HepG2 (cell line): ENCODE measurements at regions not wholly inside any gene's neighbourhood (a gene's known extent, or its start where the extent isn't known, plus 50 kb on each side); places are given as distances from the start of the nearest gene placed in this dataset.

Source experiments
- ATAC-seq: fragments of 200-7000 bp; cut with Tn5 transposase; 3 replicates; pipeline ENCODE4 v1.9.1; 2020; ENCODE audit warnings: mild to moderate bottlenecking, moderate library complexity
- BruUV-seq: library from RNA; stranded (reverse); fragments of 400-500 nt; replicated peaks from 2 replicates; lab custom pipeline; 2021; lab: Mats Ljungman, UMichigan
- CTCF ChIA-PET: fragments of 300-600 bp; formaldehyde crosslinking; extraction: SDS; loops from one replicate; lab custom pipeline; 2021; ENCODE audit warnings: low total read pairs, inconsistent platforms, low intra/inter-chr PET ratio; lab: Yijun Ruan, JAX
- POLR2A ChIA-PET: fragments of 350-600 bp; sonication (Branson Sonifier 250); formaldehyde crosslinking; loops from one replicate; lab custom pipeline; 2020; ENCODE audit warnings: antibody characterized with exemption, inconsistent platforms; lab: Yijun Ruan, JAX
- DNase-seq: peaks from one replicate; pipeline ENCODE4 v3.0.0-alpha.2; 2015; ENCODE audit warnings: low spot score
- FAIRE-seq: peaks from 3 replicates; lab custom pipeline; 2011; peaks lifted over from hg19 to GRCh38; lab: Jason Lieb, UNC
- H2AFZ ChIP-seq: one replicate; pipeline ENCODE4 v1.6.1; 2011; ENCODE audit warnings: low read length, inconsistent platforms
- H3K27ac ChIP-seq: fragments of 300-600 bp; 3 replicates; pipeline ENCODE4 v1.8.0; 2011; ENCODE audit warnings: mixed run types, mild to moderate bottlenecking, mixed read lengths, low read length, inconsistent platforms; ENCODE audit not compliant: insufficient read depth; ENCODE audit errors: extremely low read length
- H3K27me3 ChIP-seq, 2 experiments: fragments of 200-600 bp in 1 of 2; 2 replicates in 1 of 2; 3 replicates in 1 of 2; pipeline versions ENCODE4 v1.6.0 to v1.8.0; 2011; ENCODE audit warnings: low read length in 2 of 2, mild to moderate bottlenecking in 2 of 2, moderate library complexity in 2 of 2, inconsistent platforms in 1 of 2; ENCODE audit not compliant: insufficient read depth in 2 of 2, control insufficient read depth in 1 of 2
- H3K36me3 ChIP-seq, 2 experiments: fragments of 200-600 bp in 1 of 2; replicated peaks in 1 of 2; 2 replicates in 1 of 2; 3 replicates in 1 of 2; pipeline versions ENCODE4 v1.5.1 to v1.8.0; 2011; ENCODE audit warnings: low read length in 2 of 2, inconsistent platforms in 1 of 2; ENCODE audit not compliant: insufficient read depth in 2 of 2, control insufficient read depth in 1 of 2
- H3K4me1 ChIP-seq: 2 replicates; pipeline ENCODE4 v1.5.1; 2012; ENCODE audit warnings: low read length, inconsistent platforms; ENCODE audit not compliant: insufficient read depth
- H3K4me2 ChIP-seq: 2 replicates; pipeline ENCODE4 v1.6.0; 2011; ENCODE audit warnings: low read depth, low read length, inconsistent platforms
- H3K4me3 ChIP-seq, 3 experiments: fragments of 200-600 bp in 1 of 3; sonication (generic), shearing (Covaris generic) in 1 of 3; replicated peaks in 1 of 3; 2 replicates each; pipeline ENCODE4 v1.5.1; 2011 to 2016; ENCODE audit warnings: low read length in 3 of 3, inconsistent platforms in 2 of 3, low read depth in 2 of 3, mild to moderate bottlenecking in 2 of 3, control low read depth in 1 of 3, mixed read lengths in 1 of 3; ENCODE audit not compliant: insufficient read depth in 1 of 3
- H3K79me2 ChIP-seq: one replicate; pipeline ENCODE4 v1.6.1; 2011; ENCODE audit warnings: low read length, inconsistent platforms; ENCODE audit not compliant: insufficient read depth
- H3K9ac ChIP-seq: 2 replicates; pipeline ENCODE4 v1.6.0; 2011; ENCODE audit warnings: mild to moderate bottlenecking, low read depth, low read length, inconsistent platforms; ENCODE audit not compliant: insufficient read depth
- H3K9me3 ChIP-seq: 2 replicates; pipeline ENCODE4 v1.5.1; 2012; ENCODE audit warnings: mild to moderate bottlenecking, low read length
- H4K20me1 ChIP-seq: 2 replicates; pipeline ENCODE4 v1.6.0; 2011; ENCODE audit warnings: inconsistent platforms, mild to moderate bottlenecking, low read length, moderate library complexity; ENCODE audit not compliant: insufficient read depth
- ATF7 ChIP-seq, 2 experiments: fragments of 450-650 bp in 1 of 2; sonication (generic) in 1 of 2; formaldehyde crosslinking in 1 of 2; IDR thresholded peaks; 2 replicates each; pipeline versions ENCODE4 v1.4.0 to v1.6.1; 2016 to 2020; ENCODE audit warnings: antibody characterized with exemption in 1 of 2, mild to moderate bottlenecking in 1 of 2, missing genetic modification reagents in 1 of 2
- DNMT3B ChIP-seq: conservative IDR thresholded peaks from 2 replicates; pipeline ENCODE4 v1.6.1; 2016; ENCODE audit warnings: missing biosample characterization, control low read depth
- HHEX ChIP-seq: IDR thresholded peaks from 2 replicates; pipeline ENCODE4 v1.6.1; 2016; ENCODE audit warnings: control low read depth
- HMGA1 ChIP-seq: sonication (generic); formaldehyde crosslinking; conservative IDR thresholded peaks from 2 replicates; pipeline ENCODE4 v1.4.0; 2020; ENCODE audit warnings: missing genetic modification reagents
- MAFF ChIP-seq: IDR thresholded peaks from 2 replicates; pipeline ENCODE4 v1.6.1; 2011; ENCODE audit warnings: low read depth, low read length, improper control_type of control experiment
- RARA ChIP-seq: IDR thresholded peaks from 2 replicates; pipeline ENCODE4 v1.6.1; 2016; ENCODE audit warnings: missing genetic modification reagents, missing compliant biosample characterization
- RBM39 ChIP-seq: fragments of 200-400 bp; formaldehyde crosslinking; IDR thresholded peaks from one replicate; pipeline ENCODE4 v1.6.1; 2018; ENCODE audit warnings: antibody characterized with exemption, mild to moderate bottlenecking, low read depth, low read length; ENCODE audit not compliant: poor library complexity, severe bottlenecking
- SAP130 ChIP-seq: IDR thresholded peaks from 2 replicates; pipeline ENCODE4 v1.6.1; 2016; ENCODE audit warnings: low read depth
- SMAD3 ChIP-seq: sonication (generic); formaldehyde crosslinking; IDR thresholded peaks from 2 replicates; pipeline ENCODE4 v1.4.0; 2020; ENCODE audit warnings: missing genetic modification reagents
- SP4 ChIP-seq: sonication (generic); formaldehyde crosslinking; IDR thresholded peaks from 2 replicates; pipeline ENCODE4 v1.8.1; 2023; ENCODE audit warnings: mild to moderate bottlenecking, missing genetic modification reagents
- TBX2 ChIP-seq: sonication (generic); formaldehyde crosslinking; IDR thresholded peaks from 2 replicates; pipeline ENCODE4 v1.5.0; 2020; ENCODE audit warnings: missing genetic modification reagents, mild to moderate bottlenecking, borderline replicate concordance
- ZFP37 ChIP-seq: sonication (generic); formaldehyde crosslinking; IDR thresholded peaks from 2 replicates; pipeline ENCODE4 v1.4.0; 2020; ENCODE audit warnings: missing genetic modification reagents, borderline replicate concordance
- ZNF180 ChIP-seq: sonication (generic); formaldehyde crosslinking; IDR thresholded peaks from 2 replicates; pipeline ENCODE4 v1.4.0; 2020; ENCODE audit warnings: low read depth, missing genetic modification reagents, borderline replicate concordance
- ZNF484 ChIP-seq: sonication (generic); formaldehyde crosslinking; IDR thresholded peaks from 2 replicates; pipeline ENCODE4 v1.5.1; 2020; ENCODE audit warnings: mild to moderate bottlenecking, low read depth, missing genetic modification reagents, borderline replicate concordance
- ZSCAN31 ChIP-seq: sonication (generic); formaldehyde crosslinking; IDR thresholded peaks from 2 replicates; pipeline ENCODE4 v1.5.0; 2020; ENCODE audit warnings: low read depth, mild to moderate bottlenecking, missing genetic modification reagents
- WGBS: methylation state at CpG from one replicate; pipeline ENCODE4 v1.1.6; 2017; ENCODE audit warnings: low lambda C conversion rate; 5-methylcytosine and 5-hydroxymethylcytosine counted together
- in situ Hi-C: cut with HindIII; loops from 2 replicates; pipeline ENCODE4 v1.10.0; 2017; ENCODE audit warnings: low pct_unique_long_range_greater_than_20kb; ENCODE audit not compliant: extremely low pct_ligation_motif_present
- intact Hi-C: fragments of 100-400 bp; cut with micrococcal nuclease; formaldehyde crosslinking; loops from one replicate; pipeline ENCODE4 v1.10.0; 2022; ENCODE audit not compliant: unreplicated experiment
- TF ChIP-seq, protein P1 (sequence below): sonication (generic); formaldehyde crosslinking; IDR thresholded peaks from 2 replicates; pipeline ENCODE4 v1.5.1; 2020; ENCODE audit warnings: missing genetic modification reagents, mild to moderate bottlenecking, borderline replicate concordance

DNA sequence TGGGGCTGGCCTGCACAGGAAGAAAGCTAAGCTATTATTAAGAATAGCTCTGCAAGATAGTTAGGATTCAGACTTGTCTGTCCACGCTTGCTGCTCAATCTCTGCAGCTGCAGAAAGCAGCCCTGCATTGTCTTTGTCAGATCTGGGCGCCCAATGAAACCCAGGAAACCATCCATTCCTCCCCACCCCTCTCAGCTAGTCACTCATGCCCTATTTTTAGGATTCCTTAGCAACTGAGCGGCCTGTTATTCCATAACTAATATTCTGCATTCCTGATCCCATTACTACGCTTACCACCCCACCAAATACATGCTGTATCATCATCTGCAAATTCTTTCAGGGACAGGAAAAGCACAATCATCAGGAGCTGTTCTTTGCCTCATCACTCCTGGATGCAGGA is 52.9 kb upstream of the APC start:
- no peaks in the 10 kb centered on the region for H4K20me1 ChIP-seq
- H3K27me3 ChIP-seq = no peaks in the 10 kb centered on the region
- H3K4me2 ChIP-seq = no peak overlapping the region
- no peak overlapping the region for H3K4me3 ChIP-seq
- H3K27ac ChIP-seq = no peak overlapping the region
- BruUV-seq = no TSS peak
- intact Hi-C loops (no loop called here), in situ Hi-C loops (no loop called here)
- FAIRE-seq (no peak), DNase-seq (no peak), ATAC-seq (no peak)
- no peak for TF ChIP-seq SAP130 (CRISPR knock-in tag)
- TF ChIP-seq RARA (CRISPR knock-in tag) = no peak
- TF ChIP-seq RBM39 = no peak
- no peak for TF ChIP-seq HHEX (CRISPR knock-in tag)
- no peak for TF ChIP-seq DNMT3B (CRISPR knock-in tag)
- TF ChIP-seq ZFP37 (CRISPR knock-in tag) = no peak
- no peak for TF ChIP-seq MAFF
- no peak for TF ChIP-seq ZNF180 (CRISPR knock-in tag)
- TF ChIP-seq SP4 (CRISPR knock-in tag) = no peak
- TF ChIP-seq ATF7 (IDR thresholded peaks at IDR 0.05) = no peak
- no peak for TF ChIP-seq ATF7 (CRISPR knock-in tag; IDR thresholded peaks at IDR 0.05)
- TF ChIP-seq ZSCAN31 (CRISPR knock-in tag) = no peak
- TF ChIP-seq ZNF484 (CRISPR knock-in tag) = no peak
- no peak for TF ChIP-seq SMAD3 (CRISPR knock-in tag)
- no peak for TF ChIP-seq TBX2 (CRISPR knock-in tag)
- TF ChIP-seq, protein P1, sequence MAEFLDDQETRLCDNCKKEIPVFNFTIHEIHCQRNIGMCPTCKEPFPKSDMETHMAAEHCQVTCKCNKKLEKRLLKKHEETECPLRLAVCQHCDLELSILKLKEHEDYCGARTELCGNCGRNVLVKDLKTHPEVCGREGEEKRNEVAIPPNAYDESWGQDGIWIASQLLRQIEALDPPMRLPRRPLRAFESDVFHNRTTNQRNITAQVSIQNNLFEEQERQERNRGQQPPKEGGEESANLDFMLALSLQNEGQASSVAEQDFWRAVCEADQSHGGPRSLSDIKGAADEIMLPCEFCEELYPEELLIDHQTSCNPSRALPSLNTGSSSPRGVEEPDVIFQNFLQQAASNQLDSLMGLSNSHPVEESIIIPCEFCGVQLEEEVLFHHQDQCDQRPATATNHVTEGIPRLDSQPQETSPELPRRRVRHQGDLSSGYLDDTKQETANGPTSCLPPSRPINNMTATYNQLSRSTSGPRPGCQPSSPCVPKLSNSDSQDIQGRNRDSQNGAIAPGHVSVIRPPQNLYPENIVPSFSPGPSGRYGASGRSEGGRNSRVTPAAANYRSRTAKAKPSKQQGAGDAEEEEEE (CRISPR knock-in tag) = no peak
- no peak for TF ChIP-seq HMGA1 (CRISPR knock-in tag)
- no peaks in the 10 kb centered on the region for H3K36me3 ChIP-seq
- H2AFZ ChIP-seq = no peak overlapping the region
- WGBS = 5% methylated on average over 3 of the region's 4 CpGs
- no peak overlapping the region for H3K9ac ChIP-seq
- H3K79me2 ChIP-seq = no peaks in the 10 kb centered on the region
- ChIA-PET CTCF (no interaction called here), POLR2A (no interaction called here)
- no peaks in the 10 kb centered on the region for H3K4me1 ChIP-seq
- no peaks in the 10 kb centered on the region for H3K9me3 ChIP-seq
